Stimulated activated effector memory CD8-positive, alpha-beta T cell treated with anti-CD3 and anti-CD28 coated beads, Interleukin-12 subunit alpha, Interleukin-12 subunit beta, amount 100 ng/mL, for 72 hours (primary cell): ENCODE measurements at regions not wholly inside any gene's neighbourhood (a gene's known extent, or its start where the extent isn't known, plus 50 kb on each side); places are given as distances from the start of the nearest gene placed in this dataset.

Experiments used
- ATAC-seq: fragments of 150-1000 bp; cut with Tn5 transposase; 2 replicates; pipeline ENCODE4 v1.10.0; 2021
- DNase-seq, 2 donors: peaks; one replicate each; pipeline ENCODE4 v3.0.0; 2021 to 2022; ENCODE audit warnings: low spot score in 2 of 2
- H3K27ac Mint-ChIP-seq: one replicate; pipeline ENCODE4 v1.8.0; 2022; ENCODE audit warnings: mild to moderate bottlenecking, mixed read lengths
- H3K36me3 Mint-ChIP-seq: one replicate; pipeline ENCODE4 v1.8.0; 2022; ENCODE audit warnings: mild to moderate bottlenecking, mixed read lengths
- H3K4me1 Mint-ChIP-seq: one replicate; pipeline ENCODE4 v1.8.0; 2022; ENCODE audit warnings: mixed read lengths
- H3K4me3 Mint-ChIP-seq: one replicate; pipeline ENCODE4 v1.8.0; 2022; ENCODE audit warnings: mild to moderate bottlenecking, mixed read lengths
- H3K9me3 Mint-ChIP-seq: one replicate; pipeline ENCODE4 v1.8.0; 2022; ENCODE audit warnings: mixed read lengths

GRCh38 chr2:215530191-215530968 is 94.5 kb upstream of the FN1 start:
- no peak for DNase-seq
- ATAC-seq = no peak
- Mint-ChIP-seq H3K4me3 (no peak overlapping the region), H3K36me3 (no peaks in the 10 kb centered on the region), H3K4me1 (no peaks in the 10 kb centered on the region), H3K9me3 (peaks cover 4% of the 10 kb centered on the region), H3K27ac (no peak overlapping the region)

- Mint-ChIP-seq H3K9me3 (peaks cover 4% of the 10 kb centered on the region), H3K27ac (no peak overlapping the region), H3K4me3 (no peak overlapping the region), H3K4me1 (no peaks in the 10 kb centered on the region), H3K36me3 (no peaks in the 10 kb centered on the region)
- no peak for DNase-seq
- ATAC-seq = no peak
Observed at GRCh38 chr2:215529271-215529670, 93.4 kb upstream of the FN1 start.

DNA sequence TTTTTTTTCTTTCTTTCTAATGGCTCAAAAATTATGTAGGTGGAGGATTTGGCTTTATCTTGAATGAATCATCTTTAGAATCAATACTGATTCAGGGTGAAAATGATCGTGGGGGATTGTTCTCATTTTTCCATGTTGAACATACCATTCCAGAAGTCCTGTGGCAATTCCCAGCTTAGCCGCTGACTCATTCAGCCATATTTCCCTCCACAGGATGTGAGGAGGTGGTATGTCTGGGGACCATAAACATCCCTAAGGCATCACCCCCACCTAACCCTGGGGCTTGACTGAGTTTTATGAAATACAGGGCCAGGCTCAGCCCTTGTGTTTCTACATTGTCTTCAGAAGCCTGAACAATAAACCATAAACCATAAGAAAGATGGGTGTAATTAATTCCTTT is 92.7 kb upstream of the FN1 start:
- H3K27ac Mint-ChIP-seq = no peak overlapping the region
- H3K4me1 Mint-ChIP-seq = no peaks in the 10 kb centered on the region
- ATAC-seq (no peak), DNase-seq (no peak)
- no peaks in the 10 kb centered on the region for H3K36me3 Mint-ChIP-seq
- H3K4me3 Mint-ChIP-seq = no peak overlapping the region
- peaks cover 4% of the 10 kb centered on the region for H3K9me3 Mint-ChIP-seq

DNA sequence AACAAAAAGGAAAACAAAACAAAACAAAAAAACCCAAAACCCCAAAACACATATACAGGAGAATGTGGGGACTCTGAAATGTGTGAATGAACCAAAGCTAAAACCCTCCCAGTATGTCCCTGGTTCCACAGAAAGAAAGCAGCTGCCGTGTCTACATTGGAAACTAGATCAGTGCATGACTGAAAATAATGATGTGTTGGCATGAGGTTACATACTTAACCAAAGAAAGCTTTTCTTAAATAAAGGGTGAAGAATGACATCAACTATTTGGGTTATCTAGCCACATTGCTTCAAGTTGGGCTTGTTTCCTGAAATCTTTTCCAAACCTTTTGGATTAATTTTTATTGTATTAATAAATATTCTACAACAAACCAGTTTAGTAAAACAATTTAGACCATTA is 91.9 kb upstream of the FN1 start:
- ATAC-seq (no peak), DNase-seq (no peak)
- Mint-ChIP-seq H3K4me3 (no peak overlapping the region), H3K4me1 (no peaks in the 10 kb centered on the region), H3K27ac (no peak overlapping the region), H3K9me3 (no peaks in the 10 kb centered on the region), H3K36me3 (no peaks in the 10 kb centered on the region)

- no peak overlapping the region for H3K27ac Mint-ChIP-seq
- no peaks in the 10 kb centered on the region for H3K4me1 Mint-ChIP-seq
- H3K36me3 Mint-ChIP-seq = no peaks in the 10 kb centered on the region
- H3K9me3 Mint-ChIP-seq = no peaks in the 10 kb centered on the region
- ATAC-seq = no peak
- no peak overlapping the region for H3K4me3 Mint-ChIP-seq
- DNase-seq = no peak
Observed at GRCh38 chr2:215526341-215526740, 90.5 kb upstream of the FN1 start.

DNA sequence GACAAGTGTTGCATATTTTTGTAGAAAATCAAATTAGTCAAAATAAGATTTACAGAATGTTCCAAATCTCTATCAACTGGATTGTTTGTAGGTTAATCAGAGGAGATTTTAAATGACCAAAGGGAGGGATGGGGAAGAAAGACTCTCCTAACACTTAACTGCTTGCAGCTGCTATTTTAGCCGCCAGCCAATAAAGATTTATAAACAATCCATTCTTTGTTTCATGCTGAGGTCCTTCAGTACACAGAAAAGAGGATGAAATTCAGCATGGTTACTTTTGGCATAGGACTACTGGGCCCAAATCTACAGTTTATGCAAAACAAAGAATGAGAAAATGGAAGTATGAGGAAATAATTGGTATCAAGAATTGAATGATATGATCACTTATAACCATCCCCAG is 86.4 kb upstream of the FN1 start:
- no peak for ATAC-seq
- Mint-ChIP-seq H3K27ac (no peak overlapping the region), H3K9me3 (no peaks in the 10 kb centered on the region), H3K4me1 (no peaks in the 10 kb centered on the region), H3K4me3 (no peak overlapping the region), H3K36me3 (no peaks in the 10 kb centered on the region)
- DNase-seq = no peak

GRCh38 chr2:215521031-215521430 is 85.2 kb upstream of the FN1 start:
- ATAC-seq (no peak), DNase-seq (no peak)
- Mint-ChIP-seq H3K36me3 (no peaks in the 10 kb centered on the region), H3K9me3 (no peaks in the 10 kb centered on the region), H3K4me3 (no peak overlapping the region), H3K27ac (no peak overlapping the region), H3K4me1 (no peaks in the 10 kb centered on the region)

- H3K4me3 Mint-ChIP-seq = no peak overlapping the region
- H3K36me3 Mint-ChIP-seq = no peaks in the 10 kb centered on the region
- no peaks in the 10 kb centered on the region for H3K9me3 Mint-ChIP-seq
- H3K4me1 Mint-ChIP-seq = no peaks in the 10 kb centered on the region
- ATAC-seq = no peak
- H3K27ac Mint-ChIP-seq = no peak overlapping the region
- no peak for DNase-seq
Observed at GRCh38 chr2:215517391-215517790, 81.5 kb upstream of the FN1 start.

GRCh38 chr2:215514516-215514915 is 78.6 kb upstream of the FN1 start:
- H3K4me1 Mint-ChIP-seq = no peaks in the 10 kb centered on the region
- H3K27ac Mint-ChIP-seq = no peak overlapping the region
- no peaks in the 10 kb centered on the region for H3K36me3 Mint-ChIP-seq
- H3K4me3 Mint-ChIP-seq = no peak overlapping the region
- no peak for DNase-seq
- ATAC-seq = peak; percentile 16
- H3K9me3 Mint-ChIP-seq = no peaks in the 10 kb centered on the region

DNA sequence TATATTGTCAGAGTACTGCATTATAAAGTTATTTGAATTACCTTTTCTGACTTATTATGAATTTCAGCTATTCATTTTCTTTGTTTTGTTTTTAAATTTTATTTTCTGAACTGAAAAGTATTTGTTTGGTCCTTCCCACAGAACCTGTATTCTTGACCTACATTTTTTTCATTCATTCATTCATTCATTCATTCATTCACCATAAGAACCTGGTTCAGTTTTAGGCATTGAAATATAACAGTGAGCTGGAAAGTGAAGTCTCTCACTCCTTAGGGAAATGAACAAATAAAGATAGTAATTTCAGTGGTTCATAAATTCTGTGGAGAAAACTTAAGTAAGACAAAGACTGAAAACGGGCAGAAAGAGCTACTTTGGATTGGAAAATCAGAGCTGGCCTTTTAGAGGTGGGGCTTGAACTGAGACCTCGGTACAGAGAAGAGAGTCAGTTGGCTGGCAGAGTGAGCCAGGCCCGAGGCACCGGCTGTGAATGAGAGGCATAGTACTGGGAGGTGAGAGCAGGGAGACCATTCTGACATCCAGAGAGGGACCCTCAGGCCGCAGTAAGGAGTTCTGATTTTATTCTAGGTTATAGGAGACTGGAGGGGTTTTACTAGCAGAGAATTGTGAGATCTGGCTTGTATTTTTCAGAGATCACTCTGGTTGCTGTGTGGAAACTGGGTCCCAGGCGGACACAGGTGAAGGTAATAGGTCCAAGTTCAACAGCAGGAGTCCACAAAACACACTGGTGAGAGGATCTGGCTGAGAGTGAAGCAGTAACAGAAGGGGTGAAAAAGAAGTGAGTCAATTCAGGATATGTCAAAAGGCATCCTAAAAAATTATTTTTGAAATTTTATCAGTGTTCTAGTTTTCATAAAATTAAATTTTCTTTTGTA is 75.8 kb upstream of the FN1 start:
- H3K4me3 Mint-ChIP-seq = no peak overlapping the region
- H3K4me1 Mint-ChIP-seq = no peaks in the 10 kb centered on the region
- DNase-seq (no peak), ATAC-seq (no peak)
- H3K36me3 Mint-ChIP-seq = no peaks in the 10 kb centered on the region
- no peaks in the 10 kb centered on the region for H3K9me3 Mint-ChIP-seq
- no peak overlapping the region for H3K27ac Mint-ChIP-seq

GRCh38 chr2:215507836-215508235 is 72.0 kb upstream of the FN1 start:
- H3K9me3 Mint-ChIP-seq = no peaks in the 10 kb centered on the region
- H3K4me3 Mint-ChIP-seq = no peak overlapping the region
- DNase-seq (no peak), ATAC-seq (no peak)
- no peaks in the 10 kb centered on the region for H3K4me1 Mint-ChIP-seq
- H3K27ac Mint-ChIP-seq = no peak overlapping the region
- H3K36me3 Mint-ChIP-seq = no peaks in the 10 kb centered on the region

DNA sequence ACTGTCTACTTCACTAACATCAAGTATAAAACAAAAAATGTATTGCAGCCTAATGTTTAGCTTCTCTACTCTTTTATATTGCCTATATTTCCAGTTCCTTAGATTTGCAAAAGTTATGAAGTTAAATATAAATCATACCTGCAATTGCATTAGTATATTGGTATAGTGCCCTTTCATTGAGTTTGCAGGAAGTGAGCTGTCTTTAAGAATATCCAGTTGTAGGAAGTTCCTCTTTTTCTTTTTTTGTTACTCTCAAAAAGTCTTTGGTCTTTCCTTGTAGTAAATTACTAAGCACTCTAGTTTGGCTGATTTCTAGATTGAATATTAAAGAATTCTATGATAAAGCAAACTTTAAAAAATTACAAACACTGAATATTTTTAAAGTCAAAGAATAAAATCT is 71.3 kb upstream of the FN1 start:
- Mint-ChIP-seq H3K36me3 (no peaks in the 10 kb centered on the region), H3K4me1 (no peaks in the 10 kb centered on the region), H3K9me3 (no peaks in the 10 kb centered on the region), H3K27ac (no peak overlapping the region), H3K4me3 (no peak overlapping the region)
- DNase-seq (no peak), ATAC-seq (no peak)

DNA sequence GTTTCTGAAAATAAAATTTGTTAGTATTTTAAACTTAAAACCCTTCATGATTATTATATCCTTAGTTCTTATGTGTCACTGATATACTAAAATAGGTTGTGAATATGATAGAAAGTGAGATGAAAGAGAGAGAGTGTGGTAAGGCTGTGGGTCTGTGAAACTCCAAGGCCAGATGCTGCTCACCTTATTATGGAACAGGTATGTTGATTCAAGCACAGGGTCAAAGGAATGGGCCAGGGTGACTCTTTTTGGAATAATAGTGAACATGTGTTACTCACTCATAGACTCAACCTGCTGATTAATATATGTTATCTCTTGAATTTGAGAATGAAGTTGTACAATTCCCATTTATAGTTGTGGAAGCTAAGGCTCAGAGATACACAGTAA is 70.7 kb upstream of the FN1 start:
- Mint-ChIP-seq H3K36me3 (no peaks in the 10 kb centered on the region), H3K4me3 (no peak overlapping the region), H3K9me3 (no peaks in the 10 kb centered on the region), H3K4me1 (no peaks in the 10 kb centered on the region), H3K27ac (no peak overlapping the region)
- DNase-seq = no peak
- ATAC-seq = no peak

DNA sequence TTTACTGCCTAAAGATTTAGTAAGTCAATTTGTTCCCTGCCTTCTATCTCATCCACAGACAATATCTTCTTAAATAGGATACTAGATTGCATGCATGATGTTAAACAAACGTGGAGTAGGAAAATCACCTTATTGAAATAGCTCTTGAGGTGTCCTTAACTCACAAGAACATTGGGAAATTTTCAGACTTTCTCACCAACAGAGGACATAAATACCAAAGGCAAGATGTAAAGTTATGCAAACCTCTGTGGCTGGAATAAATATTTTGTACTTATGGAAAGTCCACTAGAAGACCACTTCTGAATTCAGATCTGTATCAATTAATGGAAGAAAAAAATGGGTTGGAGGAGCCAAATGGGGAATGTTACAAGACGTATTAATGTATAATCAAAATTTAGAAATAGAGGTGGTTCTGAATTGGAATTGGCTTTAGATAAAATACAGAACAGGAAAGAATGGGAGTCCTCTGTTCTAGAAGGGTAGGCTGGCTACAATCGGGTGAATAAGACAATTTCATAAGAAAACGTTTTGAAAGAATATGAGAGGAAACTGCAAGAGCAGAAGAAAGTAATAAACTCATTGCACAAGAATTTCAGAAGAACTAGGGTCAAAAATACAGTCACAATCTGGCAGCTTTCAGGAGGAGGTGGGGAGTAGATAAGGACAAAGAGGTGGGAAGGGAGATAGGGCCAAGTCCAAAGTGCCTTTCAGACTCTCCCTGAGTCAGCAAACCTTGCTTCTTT is 69.3 kb upstream of the FN1 start:
- H3K9me3 Mint-ChIP-seq = no peaks in the 10 kb centered on the region
- no peaks in the 10 kb centered on the region for H3K36me3 Mint-ChIP-seq

GRCh38 chr2:215504547-215504946 is 68.7 kb upstream of the FN1 start:
- H3K4me1 Mint-ChIP-seq = no peaks in the 10 kb centered on the region
- no peak overlapping the region for H3K4me3 Mint-ChIP-seq
- DNase-seq = no peak
- ATAC-seq = no peak
- no peak overlapping the region for H3K27ac Mint-ChIP-seq
- H3K36me3 Mint-ChIP-seq = no peaks in the 10 kb centered on the region
- H3K9me3 Mint-ChIP-seq = no peaks in the 10 kb centered on the region

More for the DNA sequence above, 69.3 kb upstream of the FN1 start:
- Mint-ChIP-seq H3K27ac (no peak overlapping the region), H3K4me1 (no peaks in the 10 kb centered on the region), H3K4me3 (no peak overlapping the region)
- DNase-seq (no peak), ATAC-seq (no peak)
